ENCODE measurements at regions not wholly inside any gene's neighbourhood (a gene's known extent, or its start where the extent isn't known, plus 50 kb on each side); places are given as distances from the start of the nearest gene placed in this dataset.

- RAD21 ChIA-PET (ENCODE audit: low non-redundant PET in 1 of 2, low total read pairs in 2 of 2, uncharacterized antibody in 2 of 2, unreplicated experiment in 2 of 2), result no interaction called here
These were observed 85.0 kb downstream of the LLPH start for GRCh38 chr12:66045506-66045905.

More at GRCh38 chr12:66045506-66045905, 85.0 kb downstream of the LLPH start:
- intact Hi-C loops (cut with micrococcal nuclease), result no loop called here
- no peak for ATAC-seq
- Histone ChIP-seq H2AFZ (ENCODE audit: low read depth, low read length, poor library complexity, severe bottlenecking) (no peak overlapping the region), H3K9ac (ENCODE audit: low read length) (no peak overlapping the region), H3K36me3 (ENCODE audit: control insufficient read depth in 1 of 2, insufficient read depth in 2 of 2, low read length in 2 of 2) (no peaks in the 10 kb centered on the region), H3K27ac (ENCODE audit: low read depth, low read length) (no peak overlapping the region), H3K27me3 (ENCODE audit: insufficient read depth, low read length) (no peaks in the 10 kb centered on the region), H4K20me1 (ENCODE audit: insufficient read depth) (no peaks in the 10 kb centered on the region), H3K4me2 (ENCODE audit: low read length) (no peak overlapping the region), H3K4me3 (replicated peaks in 1 of 2; ENCODE audit: low read depth in 1 of 2, low read length in 2 of 2) (no peak overlapping the region), H3K9me3 (ENCODE audit: control insufficient read depth in 1 of 2, insufficient read depth in 1 of 2, low read depth in 1 of 2, low read length in 2 of 2) (no peaks in the 10 kb centered on the region), H3K4me1 (ENCODE audit: control insufficient read depth in 1 of 2, insufficient read depth in 2 of 2, low read length in 2 of 2) (no peaks in the 10 kb centered on the region), H3K79me2 (ENCODE audit: insufficient read depth, low read length) (no peaks in the 10 kb centered on the region), H3K9me2 (ENCODE audit: insufficient read depth) (no peaks in the 10 kb centered on the region)
- ChIA-PET CTCF (no interaction called here), POLR2A (no interaction called here)
- no peak for DNase-seq (ENCODE audit: low read depth, low spot score)
- no TSS peak for BruUV-seq (replicated peaks)
- no peak for TF ChIP-seq ZFX (IDR thresholded peaks at IDR 0.05)
- TF ChIP-seq ATF3 (IDR thresholded peaks at IDR 0.05), result no peak
- TF ChIP-seq CBX3 (IDR thresholded peaks at IDR 0.05; ENCODE audit: low read depth), result no peak
- no peak for TF ChIP-seq TCF7L2 (IDR thresholded peaks at IDR 0.05; ENCODE audit: borderline replicate concordance, extremely low read depth, insufficient read depth, insufficient read length)
- no peak for TF ChIP-seq CTCF (IDR thresholded peaks at IDR 0.05 in 2 of 3, conservative IDR thresholded peaks at IDR 0.05 in 1 of 3; ENCODE audit: borderline replicate concordance in 1 of 3, insufficient read depth in 1 of 3, low read depth in 2 of 3, low read length in 2 of 3)
- TF ChIP-seq SIN3A (IDR thresholded peaks at IDR 0.05; ENCODE audit: low read depth), result no peak
- no peak for TF ChIP-seq SRF (IDR thresholded peaks at IDR 0.05; ENCODE audit: low read depth)
